HepG2 (cell line): ENCODE measurements at regions not wholly inside any gene's neighbourhood (a gene's known extent, or its start where the extent isn't known, plus 50 kb on each side); places are given as distances from the start of the nearest gene placed in this dataset.
A peak's percentile ranks its signal among the peaks of the same experiment; 100 is the strongest.

Source experiments
- ARNT ChIP-seq: fragments of 450-650 bp; IDR thresholded peaks from 2 replicates; pipeline ENCODE4 v1.6.1; 2017
- ATF3 ChIP-seq: sonication (generic); formaldehyde crosslinking; IDR thresholded peaks from 2 replicates; pipeline ENCODE4 v1.4.0; 2020; ENCODE audit warnings: missing genetic modification reagents
- HOXD1 ChIP-seq: sonication (generic); formaldehyde crosslinking; IDR thresholded peaks from 2 replicates; pipeline ENCODE4 v1.5.0; 2020; ENCODE audit warnings: missing genetic modification reagents
- IRF9 ChIP-seq: sonication (generic); formaldehyde crosslinking; IDR thresholded peaks from 2 replicates; pipeline ENCODE4 v1.8.0; 2022; ENCODE audit warnings: missing genetic modification reagents, mild to moderate bottlenecking, borderline replicate concordance
- ISL2 ChIP-seq: sonication (generic); formaldehyde crosslinking; IDR thresholded peaks from 2 replicates; pipeline ENCODE4 v1.5.0; 2020; ENCODE audit warnings: missing genetic modification reagents
- KDM5A ChIP-seq: fragments of 200-600 bp; sonication (generic); IDR thresholded peaks from 2 replicates; pipeline ENCODE4 v1.7.0; 2018; ENCODE audit warnings: antibody characterized with exemption, mild to moderate bottlenecking, low read length, borderline replicate concordance
- KDM6A ChIP-seq: IDR thresholded peaks from 2 replicates; pipeline ENCODE4 v1.6.1; 2016; ENCODE audit warnings: low read depth
- MED8 ChIP-seq: sonication (generic); formaldehyde crosslinking; IDR thresholded peaks from 2 replicates; pipeline ENCODE4 v1.8.1; 2023; ENCODE audit warnings: mild to moderate bottlenecking, missing genetic modification reagents; ENCODE audit not compliant: insufficient replicate concordance
- PHF21A ChIP-seq: sonication (generic); formaldehyde crosslinking; IDR thresholded peaks from 2 replicates; pipeline ENCODE4 v1.5.0; 2020; ENCODE audit warnings: mild to moderate bottlenecking, missing genetic modification reagents
- SOX5 ChIP-seq: IDR thresholded peaks from 2 replicates; pipeline ENCODE4 v1.6.1; 2016; ENCODE audit warnings: borderline replicate concordance
- TEAD3 ChIP-seq: optimal IDR thresholded peaks from 2 replicates; pipeline ENCODE3; 2016; ENCODE audit warnings: borderline replicate concordance
- ZNF710 ChIP-seq: sonication (generic); formaldehyde crosslinking; IDR thresholded peaks from 2 replicates; pipeline ENCODE4 v1.5.0; 2020; ENCODE audit warnings: mild to moderate bottlenecking, missing genetic modification reagents, borderline replicate concordance
- ZNF792 ChIP-seq: IDR thresholded peaks from 2 replicates; pipeline ENCODE4 v1.6.1; 2016
- ZSCAN22 ChIP-seq: sonication (generic); formaldehyde crosslinking; IDR thresholded peaks from 2 replicates; pipeline ENCODE4 v1.4.0; 2020; ENCODE audit warnings: mild to moderate bottlenecking, missing genetic modification reagents
- TF ChIP-seq, protein P1 (sequence below): sonication (generic); formaldehyde crosslinking; IDR thresholded peaks from 2 replicates; pipeline ENCODE4 v1.8.0; 2022; ENCODE audit warnings: mild to moderate bottlenecking, missing genetic modification reagents; ENCODE audit not compliant: insufficient replicate concordance
- TF ChIP-seq, protein P2 (sequence below): sonication (generic); formaldehyde crosslinking; IDR thresholded peaks from 2 replicates; pipeline ENCODE4 v1.4.0; 2020; ENCODE audit warnings: missing genetic modification reagents; ENCODE audit errors: not compliant biosample characterization
- TF ChIP-seq, protein P3 (sequence below): sonication (generic); formaldehyde crosslinking; IDR thresholded peaks from 2 replicates; pipeline ENCODE4 v1.5.0; 2020; ENCODE audit warnings: missing genetic modification reagents, mild to moderate bottlenecking, borderline replicate concordance

DNA sequence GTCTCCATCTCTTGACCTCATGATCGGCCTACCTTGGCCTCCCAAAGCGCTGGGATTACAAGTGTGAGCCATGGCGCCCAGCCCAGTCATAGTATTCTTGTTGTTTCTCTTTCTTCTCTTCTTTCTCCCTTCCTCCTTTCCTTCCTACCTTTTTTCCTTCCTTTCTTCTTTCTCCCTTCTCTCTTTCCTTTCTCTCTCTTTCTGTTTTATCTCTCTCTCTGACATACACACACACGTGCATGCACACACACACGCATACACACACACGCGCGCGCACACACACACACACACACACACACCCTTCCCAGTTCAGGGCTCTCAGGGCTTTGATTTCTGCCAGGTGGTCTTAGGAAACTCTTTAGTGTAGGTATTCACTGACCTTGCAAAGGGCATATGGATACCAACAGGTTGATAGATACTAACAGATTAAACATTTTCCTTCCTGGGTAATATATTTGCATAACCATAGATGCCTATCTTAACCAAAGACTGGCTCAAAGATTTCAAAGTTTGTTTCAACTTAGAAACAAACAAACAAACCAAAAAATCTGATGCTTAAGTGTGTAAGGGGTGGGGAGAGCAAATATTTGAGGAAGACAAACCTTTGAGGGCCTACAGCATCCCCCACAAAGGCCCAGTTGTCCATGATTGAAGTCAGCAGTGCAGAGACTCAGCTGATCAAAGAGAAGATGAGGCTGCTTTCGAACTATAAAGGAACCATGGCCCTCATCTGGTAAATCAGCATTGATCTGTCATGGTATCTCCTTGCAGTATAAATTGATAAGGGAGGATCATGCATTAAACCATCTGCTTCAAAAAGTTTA is 288.2 kb upstream of the SEMA6A start (continued):
- TF ChIP-seq IRF9 (CRISPR knock-in tag) (no peak), ATF3 (0 out of 2 replicates have a peak, but pooled peaks have one; percentile 33), KDM6A (CRISPR knock-in tag) (0 out of 2 replicates have a peak, but pooled peaks have one; percentile 55), ZSCAN22 (CRISPR knock-in tag) (peak; percentile 32; the same call in 1 of the 2 replicates), MED8 (CRISPR knock-in tag) (peak; percentile 77), KDM5A (peak; percentile 15; the same call in 1 of the 2 replicates), PHF21A (CRISPR knock-in tag) (peak; percentile 66), SOX5 (CRISPR knock-in tag) (peak; percentile 86), ZNF792 (no peak), ZNF710 (peak; percentile 96), ISL2 (CRISPR knock-in tag) (peak; percentile 100), ARNT (0 out of 2 replicates have a peak, but pooled peaks have one; percentile 25), HOXD1 (CRISPR knock-in tag) (no peak), TEAD3 (CRISPR knock-in tag) (peak; percentile 82)
- TF ChIP-seq, protein P1, sequence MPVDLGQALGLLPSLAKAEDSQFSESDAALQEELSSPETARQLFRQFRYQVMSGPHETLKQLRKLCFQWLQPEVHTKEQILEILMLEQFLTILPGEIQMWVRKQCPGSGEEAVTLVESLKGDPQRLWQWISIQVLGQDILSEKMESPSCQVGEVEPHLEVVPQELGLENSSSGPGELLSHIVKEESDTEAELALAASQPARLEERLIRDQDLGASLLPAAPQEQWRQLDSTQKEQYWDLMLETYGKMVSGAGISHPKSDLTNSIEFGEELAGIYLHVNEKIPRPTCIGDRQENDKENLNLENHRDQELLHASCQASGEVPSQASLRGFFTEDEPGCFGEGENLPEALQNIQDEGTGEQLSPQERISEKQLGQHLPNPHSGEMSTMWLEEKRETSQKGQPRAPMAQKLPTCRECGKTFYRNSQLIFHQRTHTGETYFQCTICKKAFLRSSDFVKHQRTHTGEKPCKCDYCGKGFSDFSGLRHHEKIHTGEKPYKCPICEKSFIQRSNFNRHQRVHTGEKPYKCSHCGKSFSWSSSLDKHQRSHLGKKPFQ (CRISPR knock-in tag), result no peak
- TF ChIP-seq, protein P2, sequence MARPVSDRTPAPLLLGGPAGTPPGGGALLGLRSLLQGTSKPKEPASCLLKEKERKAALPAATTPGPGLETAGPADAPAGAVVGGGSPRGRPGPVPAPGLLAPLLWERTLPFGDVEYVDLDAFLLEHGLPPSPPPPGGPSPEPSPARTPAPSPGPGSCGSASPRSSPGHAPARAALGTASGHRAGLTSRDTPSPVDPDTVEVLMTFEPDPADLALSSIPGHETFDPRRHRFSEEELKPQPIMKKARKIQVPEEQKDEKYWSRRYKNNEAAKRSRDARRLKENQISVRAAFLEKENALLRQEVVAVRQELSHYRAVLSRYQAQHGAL (CRISPR knock-in tag), result no peak
- TF ChIP-seq, protein P3, sequence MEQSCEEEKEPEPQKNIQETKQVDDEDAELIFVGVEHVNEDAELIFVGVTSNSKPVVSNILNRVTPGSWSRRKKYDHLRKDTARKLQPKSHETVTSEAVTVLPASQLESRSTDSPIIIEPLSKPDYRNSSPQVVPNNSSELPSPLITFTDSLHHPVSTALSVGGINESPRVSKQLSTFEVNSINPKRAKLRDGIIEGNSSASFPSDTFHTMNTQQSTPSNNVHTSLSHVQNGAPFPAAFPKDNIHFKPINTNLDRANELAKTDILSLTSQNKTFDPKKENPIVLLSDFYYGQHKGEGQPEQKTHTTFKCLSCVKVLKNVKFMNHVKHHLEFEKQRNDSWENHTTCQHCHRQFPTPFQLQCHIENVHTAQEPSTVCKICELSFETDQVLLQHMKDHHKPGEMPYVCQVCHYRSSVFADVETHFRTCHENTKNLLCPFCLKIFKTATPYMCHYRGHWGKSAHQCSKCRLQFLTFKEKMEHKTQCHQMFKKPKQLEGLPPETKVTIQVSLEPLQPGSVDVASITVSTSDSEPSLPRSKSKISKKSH (CRISPR knock-in tag), result no peak
